Naive thymus-derived CD8-positive, alpha-beta T cell (primary cell): ENCODE measurements at regions not wholly inside any gene's neighbourhood (a gene's known extent, or its start where the extent isn't known, plus 50 kb on each side); places are given as distances from the start of the nearest gene placed in this dataset.

Source experiments
- ATAC-seq, 2 donors: fragments of 150-1000 bp; cut with Tn5 transposase in 1 of 2; sonication (Bioruptor Pico), chemical (Tn5 transposase) in 1 of 2; 1 replicate in 1 of 2; 2 replicates in 1 of 2; pipeline ENCODE4 v1.10.0; 2021; ENCODE audit warnings: mild to moderate bottlenecking in 2 of 2, moderate library complexity in 2 of 2
- POLR2A ChIA-PET: fragments of 350-600 bp; sonication (Branson Sonifier 250); formaldehyde crosslinking; loops from one replicate; lab custom pipeline; 2021; ENCODE audit warnings: antibody characterized with exemption; lab: Charles Lee
- DNase-seq, 10 donors: peaks; one replicate each; pipeline versions ENCODE4 v3.0.0 to v3.0.0-alpha.2; 2020 to 2022
- H3K27ac Mint-ChIP-seq, 10 donors: one replicate each; pipeline ENCODE4 v1.8.0; 2020 to 2022; ENCODE audit warnings: mild to moderate bottlenecking in 10 of 10, mixed read lengths in 10 of 10, moderate library complexity in 4 of 10, inconsistent platforms in 1 of 10
- H3K27me3 Mint-ChIP-seq, 5 donors: one replicate each; pipeline ENCODE4 v1.8.0; 2021 to 2022; ENCODE audit warnings: mixed read lengths in 5 of 5
- H3K36me3 Mint-ChIP-seq, 3 donors: one replicate each; pipeline ENCODE4 v1.8.0; 2020 to 2022; ENCODE audit warnings: mixed read lengths in 3 of 3, mild to moderate bottlenecking in 2 of 3, inconsistent platforms in 1 of 3
- H3K4me1 Mint-ChIP-seq, 4 donors: one replicate each; pipeline ENCODE4 v1.8.0; 2021 to 2022; ENCODE audit warnings: mixed read lengths in 4 of 4
- H3K4me3 Mint-ChIP-seq, 10 donors: one replicate each; pipeline ENCODE4 v1.8.0; 2020 to 2022; ENCODE audit warnings: mild to moderate bottlenecking in 10 of 10, mixed read lengths in 10 of 10, moderate library complexity in 6 of 10, inconsistent platforms in 1 of 10
- H3K9me3 Mint-ChIP-seq, 9 donors: one replicate each; pipeline ENCODE4 v1.8.0; 2020 to 2022; ENCODE audit warnings: mixed read lengths in 9 of 9, mild to moderate bottlenecking in 3 of 9, inconsistent platforms in 1 of 9, moderate library complexity in 1 of 9

DNA sequence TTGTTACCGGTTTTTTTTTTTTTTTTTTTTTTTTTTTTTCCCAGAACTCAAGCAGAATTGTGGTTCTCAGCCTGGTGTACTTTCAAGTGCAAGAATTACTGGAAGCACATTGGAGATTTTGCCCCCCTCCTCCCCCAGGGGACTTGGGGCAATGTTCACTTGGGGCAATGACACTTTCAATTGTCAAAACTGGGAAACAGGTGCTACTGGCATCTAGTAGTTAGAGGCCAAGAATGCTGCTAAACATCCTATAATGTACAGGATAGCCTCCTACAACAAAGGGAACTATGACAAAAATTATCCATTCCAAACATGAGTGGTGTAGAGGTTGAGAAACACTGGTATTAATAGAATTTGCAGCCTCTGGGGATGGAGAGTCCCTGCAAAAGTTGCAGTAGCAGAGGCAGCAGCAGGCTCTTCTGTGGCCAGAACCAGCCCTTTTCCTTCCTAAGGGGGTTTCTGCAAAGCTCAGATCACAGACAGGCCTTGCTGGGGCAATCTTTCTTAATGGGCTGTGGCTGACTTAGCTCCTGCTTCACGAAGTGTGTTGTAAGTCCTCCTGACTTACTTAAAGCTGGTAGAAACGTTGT is 144.3 kb upstream of the MRPS22 start:
- no peak for DNase-seq
- POLR2A ChIA-PET: no interaction called here
- no peak overlapping the region for H3K27ac Mint-ChIP-seq
- peaks cover 0 to 2% (median 0%) of the 10 kb centered on the region in 4 donors for H3K4me1 Mint-ChIP-seq
- H3K9me3 Mint-ChIP-seq: peaks cover 0 to 14% (median 8%) of the 10 kb centered on the region in 9 donors
- peaks cover 0 to 7% (median 0%) of the 10 kb centered on the region in 3 donors for H3K36me3 Mint-ChIP-seq
- H3K4me3 Mint-ChIP-seq: no peak overlapping the region
- H3K27me3 Mint-ChIP-seq: peaks cover 5 to 27% (median 10%) of the 10 kb centered on the region in 5 donors
- ATAC-seq: no peak

GRCh38 chr3:139201446-139202225 is 142.2 kb upstream of the MRPS22 start:
- Mint-ChIP-seq H3K4me1 (peaks cover 0 to 2% (median 0%) of the 10 kb centered on the region in 4 donors), H3K27me3 (peaks cover 8 to 35% (median 13%) of the 10 kb centered on the region in 5 donors), H3K9me3 (peaks cover 0 to 9% (median 3%) of the 10 kb centered on the region in 9 donors), H3K27ac (no peak overlapping the region), H3K4me3 (no peak overlapping the region), H3K36me3 (peaks cover 0 to 4% (median 0%) of the 10 kb centered on the region in 3 donors)
- POLR2A ChIA-PET: no interaction called here
- DNase-seq (no peak), ATAC-seq (no peak)

GRCh38 chr3:139202226-139202958 is 141.4 kb upstream of the MRPS22 start:
- Mint-ChIP-seq H3K9me3 (peaks cover 0 to 2% (median 0%) of the 10 kb centered on the region in 9 donors), H3K27ac (no peak overlapping the region), H3K4me1 (peaks cover 0 to 2% (median 0%) of the 10 kb centered on the region in 4 donors), H3K36me3 (no peaks in the 10 kb centered on the region), H3K4me3 (no peak overlapping the region), H3K27me3 (peaks cover 4 to 27% (median 8%) of the 10 kb centered on the region in 5 donors)
- DNase-seq (no peak), ATAC-seq (no peak)
- POLR2A ChIA-PET: no interaction called here

GRCh38 chr3:139202959-139203349 is 140.9 kb upstream of the MRPS22 start:
- Mint-ChIP-seq H3K9me3 (no peaks in the 10 kb centered on the region), H3K4me1 (peaks cover 0 to 2% (median 0%) of the 10 kb centered on the region in 4 donors), H3K36me3 (no peaks in the 10 kb centered on the region), H3K27me3 (peaks cover 4 to 22% (median 7%) of the 10 kb centered on the region in 5 donors), H3K27ac (no peak overlapping the region), H3K4me3 (no peak overlapping the region)
- POLR2A ChIA-PET: no interaction called here
- no peak for DNase-seq
- no peak for ATAC-seq

- Mint-ChIP-seq H3K4me1 (peaks cover 0 to 2% (median 0%) of the 10 kb centered on the region in 4 donors), H3K36me3 (no peaks in the 10 kb centered on the region), H3K27ac (no peak overlapping the region), H3K9me3 (no peaks in the 10 kb centered on the region), H3K4me3 (no peak overlapping the region), H3K27me3 (peaks cover 4 to 14% (median 7%) of the 10 kb centered on the region in 5 donors)
- DNase-seq (no peak), ATAC-seq (no peak)
- POLR2A ChIA-PET: no interaction called here
These were observed 140.1 kb upstream of the MRPS22 start for GRCh38 chr3:139203752-139204151.

DNA sequence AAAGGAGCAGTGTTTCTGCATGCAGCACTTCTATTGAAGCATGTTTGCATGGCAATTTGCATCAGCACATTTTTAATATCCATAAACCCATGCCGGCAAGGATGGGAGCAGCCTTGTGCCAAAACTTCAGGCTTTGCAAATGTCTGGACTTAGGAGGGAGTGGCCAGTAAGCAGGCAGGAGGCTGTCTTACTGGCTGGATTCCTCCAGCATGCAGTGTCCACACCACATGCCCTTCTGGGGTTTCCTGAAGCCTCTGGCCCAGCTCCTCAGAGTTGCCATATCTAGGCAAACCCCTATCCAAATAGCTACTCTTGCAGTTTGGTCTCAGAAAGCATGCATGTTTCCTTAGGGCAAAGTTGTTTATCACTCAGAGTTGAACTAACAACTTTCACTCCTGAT is 139.1 kb upstream of the MRPS22 start:
- Mint-ChIP-seq H3K27me3 (peaks cover 4 to 12% (median 7%) of the 10 kb centered on the region in 5 donors), H3K4me1 (no peaks in the 10 kb centered on the region), H3K4me3 (no peak overlapping the region), H3K9me3 (no peaks in the 10 kb centered on the region), H3K36me3 (no peaks in the 10 kb centered on the region), H3K27ac (no peak overlapping the region)
- POLR2A ChIA-PET: no interaction called here
- ATAC-seq: no peak
- no peak for DNase-seq

GRCh38 chr3:139213936-139214335 is 129.9 kb upstream of the MRPS22 start:
- ATAC-seq: no peak
- Mint-ChIP-seq H3K4me3 (no peak overlapping the region), H3K36me3 (no peaks in the 10 kb centered on the region), H3K9me3 (peaks cover 0 to 9% (median 2%) of the 10 kb centered on the region in 9 donors), H3K27ac (no peak overlapping the region), H3K27me3 (peaks cover 5 to 19% (median 7%) of the 10 kb centered on the region in 5 donors), H3K4me1 (no peaks in the 10 kb centered on the region)
- POLR2A ChIA-PET: no interaction called here
- DNase-seq: no peak

- H3K9me3 Mint-ChIP-seq: peaks cover 0 to 2% (median 0%) of the 10 kb centered on the region in 9 donors
- POLR2A ChIA-PET: no interaction called here
These were observed 126.9 kb upstream of the MRPS22 start for GRCh38 chr3:139216958-139217357.

GRCh38 chr3:139217633-139218032 is 126.2 kb upstream of the MRPS22 start:
- Mint-ChIP-seq H3K36me3 (no peaks in the 10 kb centered on the region), H3K4me3 (no peak overlapping the region), H3K9me3 (peaks cover 0 to 2% (median 0%) of the 10 kb centered on the region in 9 donors), H3K27me3 (peaks cover 10 to 35% (median 13%) of the 10 kb centered on the region in 5 donors), H3K4me1 (no peaks in the 10 kb centered on the region), H3K27ac (no peak overlapping the region)
- DNase-seq (no peak), ATAC-seq (no peak)
- POLR2A ChIA-PET: no interaction called here

More at GRCh38 chr3:139216958-139217357, 126.9 kb upstream of the MRPS22 start:
- H3K27me3 Mint-ChIP-seq: peaks cover 6 to 28% (median 11%) of the 10 kb centered on the region in 5 donors
- no peaks in the 10 kb centered on the region for H3K4me1 Mint-ChIP-seq
- DNase-seq (no peak), ATAC-seq (no peak)
- H3K4me3 Mint-ChIP-seq: no peak overlapping the region
- no peaks in the 10 kb centered on the region for H3K36me3 Mint-ChIP-seq
- H3K27ac Mint-ChIP-seq: no peak overlapping the region

DNA sequence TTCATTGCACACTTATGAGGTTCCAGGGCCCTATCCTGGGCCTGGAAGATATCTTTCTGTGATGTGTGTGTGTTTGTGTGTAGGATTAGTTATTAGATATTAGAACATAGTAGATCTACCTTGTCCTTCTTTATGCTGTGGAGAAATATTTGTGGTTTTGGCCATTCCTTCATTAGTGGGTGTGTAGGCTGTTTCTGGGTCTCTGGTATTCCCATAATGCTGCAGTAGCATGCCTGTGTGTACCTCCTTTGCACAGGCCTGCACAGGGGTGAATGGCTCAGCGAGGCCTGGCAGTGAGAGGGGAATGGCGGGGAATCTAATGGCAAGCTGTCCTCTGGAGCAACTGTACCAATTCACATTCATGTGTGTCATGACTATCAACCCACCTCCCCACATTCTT is 125.8 kb upstream of the MRPS22 start:
- Mint-ChIP-seq H3K9me3 (peaks cover 0 to 2% (median 0%) of the 10 kb centered on the region in 9 donors), H3K4me3 (no peak overlapping the region), H3K4me1 (no peaks in the 10 kb centered on the region), H3K27ac (no peak overlapping the region), H3K36me3 (no peaks in the 10 kb centered on the region), H3K27me3 (peaks cover 11 to 38% (median 15%) of the 10 kb centered on the region in 5 donors)
- DNase-seq (no peak), ATAC-seq (no peak)
- POLR2A ChIA-PET: no interaction called here

DNA sequence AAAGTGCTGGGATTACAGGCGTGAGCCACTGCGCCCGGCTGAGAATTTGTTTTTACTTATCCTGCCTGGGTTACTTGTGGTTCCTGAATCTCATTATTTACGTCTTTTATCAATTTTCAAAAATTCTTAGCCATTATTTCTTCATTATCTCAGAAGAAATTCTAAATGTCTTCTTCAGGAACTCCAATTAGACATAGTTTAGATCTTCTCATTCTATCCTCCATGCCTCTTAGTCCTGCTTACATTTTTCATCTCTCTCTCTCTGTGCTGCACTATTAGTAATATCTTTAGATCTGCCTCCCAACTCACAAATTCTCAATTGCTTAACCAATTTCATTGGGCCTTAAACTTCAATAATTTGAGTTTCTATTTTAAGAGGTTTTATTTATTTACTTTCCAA is 124.4 kb upstream of the MRPS22 start:
- Mint-ChIP-seq H3K36me3 (no peaks in the 10 kb centered on the region), H3K9me3 (peaks cover 0 to 2% (median 0%) of the 10 kb centered on the region in 9 donors), H3K27me3 (peaks cover 10 to 26% (median 13%) of the 10 kb centered on the region in 5 donors)

GRCh38 chr3:139222100-139222657 is 121.6 kb upstream of the MRPS22 start:
- no peaks in the 10 kb centered on the region for H3K4me1 Mint-ChIP-seq
- no peak overlapping the region for H3K27ac Mint-ChIP-seq
- H3K9me3 Mint-ChIP-seq: no peaks in the 10 kb centered on the region
- ATAC-seq (no peak), DNase-seq (no peak)
- no peaks in the 10 kb centered on the region for H3K36me3 Mint-ChIP-seq
- no peak overlapping the region for H3K4me3 Mint-ChIP-seq
- H3K27me3 Mint-ChIP-seq: peaks cover 7 to 22% (median 11%) of the 10 kb centered on the region in 5 donors
- POLR2A ChIA-PET: no interaction called here

More for the DNA sequence above, 124.4 kb upstream of the MRPS22 start:
- POLR2A ChIA-PET: no interaction called here
- no peak for DNase-seq
- no peak overlapping the region for H3K4me3 Mint-ChIP-seq
- H3K27ac Mint-ChIP-seq: no peak overlapping the region
- no peaks in the 10 kb centered on the region for H3K4me1 Mint-ChIP-seq
- no peak for ATAC-seq
